SK-N-SH treated with all-trans-retinoic acid at 6 μM for 48 hours (cell line): ENCODE measurements at regions not wholly inside any gene's neighbourhood (a gene's known extent, or its start where the extent isn't known, plus 50 kb on each side); places are given as distances from the start of the nearest gene placed in this dataset.

Experiments used
- ATAC-seq: fragments of 200-7000 bp; cut with Tn5 transposase; 3 replicates; pipeline ENCODE4 v1.9.1; 2020; ENCODE audit warnings: mild to moderate bottlenecking, moderate library complexity
- ARNTL ChIP-seq: fragments of 450-650 bp; formaldehyde crosslinking; IDR thresholded peaks from 2 replicates; pipeline ENCODE4 v1.5.0; 2020; ENCODE audit warnings: low read depth, mild to moderate bottlenecking, moderate library complexity, borderline replicate concordance
- BACH2 ChIP-seq: fragments of 250-450 bp; sonication (Bioruptor Pico); IDR thresholded peaks from 2 replicates; pipeline ENCODE4 v1.9.0; 2021; ENCODE audit warnings: mild to moderate bottlenecking, borderline replicate concordance
- CSDC2 ChIP-seq: fragments of 250-450 bp; sonication (Bioruptor Pico); IDR thresholded peaks from 2 replicates; pipeline ENCODE4 v1.5.0; 2020; ENCODE audit warnings: mild to moderate bottlenecking, moderate library complexity
- ESRRG ChIP-seq: fragments of 250-450 bp; sonication (Bioruptor Pico); IDR thresholded peaks from 2 replicates; pipeline ENCODE4 v1.6.1; 2021; ENCODE audit warnings: mild to moderate bottlenecking
- PPARA ChIP-seq: fragments of 250-450 bp; sonication (Bioruptor Pico); IDR thresholded peaks from 2 replicates; pipeline ENCODE4 v1.5.0; 2020; ENCODE audit warnings: mild to moderate bottlenecking, borderline replicate concordance
- RARB ChIP-seq: fragments of 250-450 bp; sonication (Bioruptor Pico); IDR thresholded peaks from 2 replicates; pipeline ENCODE4 v1.8.0; 2021; ENCODE audit warnings: mild to moderate bottlenecking, moderate library complexity
- TCF4 ChIP-seq: fragments of 250-450 bp; sonication (Bioruptor Pico); IDR thresholded peaks from 2 replicates; pipeline ENCODE4 v1.8.0; 2021; ENCODE audit warnings: mild to moderate bottlenecking, moderate library complexity, borderline replicate concordance
- ZC3H10 ChIP-seq: fragments of 250-450 bp; sonication (Bioruptor Pico); IDR thresholded peaks from 2 replicates; pipeline ENCODE4 v1.5.1; 2021; ENCODE audit warnings: mild to moderate bottlenecking, moderate library complexity
- ZFP3 ChIP-seq: fragments of 250-450 bp; sonication (Bioruptor Pico); IDR thresholded peaks from 2 replicates; pipeline ENCODE4 v1.5.0; 2020; ENCODE audit warnings: mild to moderate bottlenecking, moderate library complexity
- ZFP30 ChIP-seq: fragments of 450-650 bp; formaldehyde crosslinking; IDR thresholded peaks from 2 replicates; pipeline ENCODE4 v1.5.0; 2022; ENCODE audit warnings: mild to moderate bottlenecking, moderate library complexity
- ZNF565 ChIP-seq: fragments of 450-650 bp; formaldehyde crosslinking; conservative IDR thresholded peaks from 2 replicates; pipeline ENCODE4 v1.5.0; 2020; ENCODE audit warnings: low read depth, mild to moderate bottlenecking, moderate library complexity
- ZNF8 ChIP-seq: fragments of 450-650 bp; formaldehyde crosslinking; IDR thresholded peaks from 2 replicates; pipeline ENCODE4 v1.5.0; 2020; ENCODE audit warnings: mild to moderate bottlenecking, moderate library complexity
- TF ChIP-seq, protein P1 (sequence below): fragments of 250-450 bp; sonication (Bioruptor Pico); IDR thresholded peaks from 2 replicates; pipeline ENCODE4 v1.5.0; 2020; ENCODE audit warnings: mild to moderate bottlenecking, moderate library complexity
- TF ChIP-seq, protein P2 (sequence below): fragments of 250-450 bp; sonication (Bioruptor Pico); IDR thresholded peaks from 2 replicates; pipeline ENCODE4 v1.8.0; 2020; ENCODE audit warnings: mild to moderate bottlenecking, moderate library complexity, borderline replicate concordance
- TF ChIP-seq, protein P3 (sequence below): fragments of 250-450 bp; sonication (Bioruptor Pico); IDR thresholded peaks from 2 replicates; pipeline ENCODE4 v1.5.1; 2021; ENCODE audit warnings: mild to moderate bottlenecking, moderate library complexity
- TF ChIP-seq, protein P4 (sequence below): fragments of 250-450 bp; sonication (Bioruptor Pico); IDR thresholded peaks from 2 replicates; pipeline ENCODE4 v1.8.0; 2021; ENCODE audit warnings: low read depth, mild to moderate bottlenecking, moderate library complexity, borderline replicate concordance

DNA sequence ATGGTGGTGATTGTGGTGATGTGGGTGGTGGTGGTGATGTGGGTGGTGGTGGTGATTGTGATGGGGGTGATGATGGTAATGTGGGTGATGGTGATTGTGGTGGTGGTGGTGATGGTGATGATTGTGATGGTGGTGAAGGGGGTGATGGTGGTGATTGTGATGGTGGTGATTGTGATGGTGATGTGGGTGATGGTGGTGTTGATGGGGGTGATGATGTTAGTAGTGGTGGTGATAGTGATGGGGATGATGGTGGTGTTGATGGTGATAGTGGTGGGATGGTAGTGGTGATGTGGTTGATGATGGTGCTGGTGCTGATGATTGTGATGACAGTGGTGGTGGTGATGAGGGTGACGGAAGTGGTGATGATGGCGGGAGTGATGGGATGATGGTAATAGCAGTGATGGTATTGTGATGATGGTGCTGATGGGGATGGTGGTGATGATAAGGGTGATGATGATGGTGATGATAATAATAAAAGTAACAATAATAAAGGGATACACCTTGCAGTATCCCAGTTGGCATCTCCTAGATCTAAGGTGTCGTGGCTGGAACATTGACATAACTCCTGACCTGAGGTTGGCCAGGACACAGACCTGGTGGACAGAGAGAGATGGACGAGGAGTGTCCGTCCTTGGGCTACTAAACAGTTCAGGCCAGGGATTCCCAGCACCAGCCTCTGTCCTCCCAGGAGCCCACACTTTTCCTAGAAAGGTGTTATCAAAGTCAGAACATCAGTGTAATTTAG, 344.5 kb downstream of the SEC14L1 start:
- ATAC-seq, result no peak
- TF ChIP-seq ESRRG (CRISPR knock-in tag) (no peak), TCF4 (CRISPR knock-in tag) (no peak), ZNF8 (CRISPR knock-in tag) (no peak), ZNF565 (no peak), ZFP3 (CRISPR knock-in tag) (no peak)
- TF ChIP-seq, protein P1, sequence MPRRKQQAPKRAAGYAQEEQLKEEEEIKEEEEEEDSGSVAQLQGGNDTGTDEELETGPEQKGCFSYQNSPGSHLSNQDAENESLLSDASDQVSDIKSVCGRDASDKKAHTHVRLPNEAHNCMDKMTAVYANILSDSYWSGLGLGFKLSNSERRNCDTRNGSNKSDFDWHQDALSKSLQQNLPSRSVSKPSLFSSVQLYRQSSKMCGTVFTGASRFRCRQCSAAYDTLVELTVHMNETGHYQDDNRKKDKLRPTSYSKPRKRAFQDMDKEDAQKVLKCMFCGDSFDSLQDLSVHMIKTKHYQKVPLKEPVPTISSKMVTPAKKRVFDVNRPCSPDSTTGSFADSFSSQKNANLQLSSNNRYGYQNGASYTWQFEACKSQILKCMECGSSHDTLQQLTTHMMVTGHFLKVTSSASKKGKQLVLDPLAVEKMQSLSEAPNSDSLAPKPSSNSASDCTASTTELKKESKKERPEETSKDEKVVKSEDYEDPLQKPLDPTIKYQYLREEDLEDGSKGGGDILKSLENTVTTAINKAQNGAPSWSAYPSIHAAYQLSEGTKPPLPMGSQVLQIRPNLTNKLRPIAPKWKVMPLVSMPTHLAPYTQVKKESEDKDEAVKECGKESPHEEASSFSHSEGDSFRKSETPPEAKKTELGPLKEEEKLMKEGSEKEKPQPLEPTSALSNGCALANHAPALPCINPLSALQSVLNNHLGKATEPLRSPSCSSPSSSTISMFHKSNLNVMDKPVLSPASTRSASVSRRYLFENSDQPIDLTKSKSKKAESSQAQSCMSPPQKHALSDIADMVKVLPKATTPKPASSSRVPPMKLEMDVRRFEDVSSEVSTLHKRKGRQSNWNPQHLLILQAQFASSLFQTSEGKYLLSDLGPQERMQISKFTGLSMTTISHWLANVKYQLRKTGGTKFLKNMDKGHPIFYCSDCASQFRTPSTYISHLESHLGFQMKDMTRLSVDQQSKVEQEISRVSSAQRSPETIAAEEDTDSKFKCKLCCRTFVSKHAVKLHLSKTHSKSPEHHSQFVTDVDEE (CRISPR knock-in tag), result no peak

DNA sequence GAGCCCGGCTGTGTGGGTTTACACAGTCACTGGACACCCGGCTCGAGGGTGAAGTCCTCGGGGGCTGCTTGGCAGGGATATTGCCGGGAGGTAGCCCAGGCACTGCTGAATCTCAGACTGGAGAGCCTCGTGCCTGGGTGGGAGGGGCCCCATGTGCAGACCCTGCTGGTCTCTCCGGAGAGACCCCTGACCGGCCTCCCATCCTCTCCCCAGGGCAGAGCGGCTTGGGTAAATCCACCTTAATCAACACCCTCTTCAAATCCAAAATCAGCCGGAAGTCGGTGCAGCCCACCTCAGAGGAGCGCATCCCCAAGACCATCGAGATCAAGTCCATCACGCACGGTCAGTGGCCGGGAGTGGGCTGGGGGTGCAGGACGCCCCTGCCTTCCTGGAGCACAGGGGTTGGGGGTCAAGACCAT, 346.5 kb downstream of the SEC14L1 start:
- no peak for ATAC-seq
- TF ChIP-seq, protein P2, sequence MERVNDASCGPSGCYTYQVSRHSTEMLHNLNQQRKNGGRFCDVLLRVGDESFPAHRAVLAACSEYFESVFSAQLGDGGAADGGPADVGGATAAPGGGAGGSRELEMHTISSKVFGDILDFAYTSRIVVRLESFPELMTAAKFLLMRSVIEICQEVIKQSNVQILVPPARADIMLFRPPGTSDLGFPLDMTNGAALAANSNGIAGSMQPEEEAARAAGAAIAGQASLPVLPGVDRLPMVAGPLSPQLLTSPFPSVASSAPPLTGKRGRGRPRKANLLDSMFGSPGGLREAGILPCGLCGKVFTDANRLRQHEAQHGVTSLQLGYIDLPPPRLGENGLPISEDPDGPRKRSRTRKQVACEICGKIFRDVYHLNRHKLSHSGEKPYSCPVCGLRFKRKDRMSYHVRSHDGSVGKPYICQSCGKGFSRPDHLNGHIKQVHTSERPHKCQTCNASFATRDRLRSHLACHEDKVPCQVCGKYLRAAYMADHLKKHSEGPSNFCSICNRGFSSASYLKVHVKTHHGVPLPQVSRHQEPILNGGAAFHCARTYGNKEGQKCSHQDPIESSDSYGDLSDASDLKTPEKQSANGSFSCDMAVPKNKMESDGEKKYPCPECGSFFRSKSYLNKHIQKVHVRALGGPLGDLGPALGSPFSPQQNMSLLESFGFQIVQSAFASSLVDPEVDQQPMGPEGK (CRISPR knock-in tag), result no peak
- TF ChIP-seq BACH2 (CRISPR knock-in tag), result no peak

DNA sequence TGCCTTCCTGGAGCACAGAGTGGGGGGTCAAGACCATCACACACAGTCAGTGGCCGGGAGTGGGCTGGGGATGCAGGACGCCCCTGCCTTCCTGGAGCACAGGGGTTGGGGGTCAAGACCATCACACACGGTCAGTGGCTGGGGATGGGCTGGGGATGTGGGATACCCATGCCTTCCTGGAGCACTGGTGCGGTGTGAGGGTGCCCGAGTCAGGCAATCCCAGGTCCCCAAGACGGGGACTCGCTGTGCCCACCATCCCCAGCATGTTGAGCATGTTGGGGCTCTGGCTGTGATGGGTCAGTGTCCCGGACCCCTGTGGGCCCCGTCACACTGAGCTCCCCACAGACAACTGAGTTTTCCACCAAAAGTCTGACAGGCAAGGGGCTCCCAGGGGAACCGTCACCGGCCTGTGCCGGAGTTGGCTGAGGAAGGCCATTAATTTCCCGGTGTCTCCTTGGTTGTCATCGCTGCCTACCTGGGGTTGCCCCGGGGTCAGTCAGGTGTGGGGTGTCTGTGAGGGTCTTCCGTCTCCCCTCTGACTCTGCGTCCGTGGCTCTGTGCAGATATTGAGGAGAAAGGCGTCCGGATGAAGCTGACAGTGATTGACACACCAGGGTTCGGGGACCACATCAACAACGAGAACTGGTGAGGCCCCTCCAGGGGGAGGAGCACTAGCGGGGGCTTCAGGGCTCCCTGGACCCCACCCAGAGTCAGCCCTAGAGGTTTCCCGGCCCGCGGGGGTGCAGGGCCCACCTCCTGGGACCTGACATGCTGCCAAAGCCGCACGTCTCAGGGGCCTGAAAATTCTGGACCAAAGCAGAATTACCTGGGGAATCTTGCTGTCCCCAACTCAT, 347.1 kb downstream of the SEC14L1 start:
- ATAC-seq, result no peak
- TF ChIP-seq, protein P3, sequence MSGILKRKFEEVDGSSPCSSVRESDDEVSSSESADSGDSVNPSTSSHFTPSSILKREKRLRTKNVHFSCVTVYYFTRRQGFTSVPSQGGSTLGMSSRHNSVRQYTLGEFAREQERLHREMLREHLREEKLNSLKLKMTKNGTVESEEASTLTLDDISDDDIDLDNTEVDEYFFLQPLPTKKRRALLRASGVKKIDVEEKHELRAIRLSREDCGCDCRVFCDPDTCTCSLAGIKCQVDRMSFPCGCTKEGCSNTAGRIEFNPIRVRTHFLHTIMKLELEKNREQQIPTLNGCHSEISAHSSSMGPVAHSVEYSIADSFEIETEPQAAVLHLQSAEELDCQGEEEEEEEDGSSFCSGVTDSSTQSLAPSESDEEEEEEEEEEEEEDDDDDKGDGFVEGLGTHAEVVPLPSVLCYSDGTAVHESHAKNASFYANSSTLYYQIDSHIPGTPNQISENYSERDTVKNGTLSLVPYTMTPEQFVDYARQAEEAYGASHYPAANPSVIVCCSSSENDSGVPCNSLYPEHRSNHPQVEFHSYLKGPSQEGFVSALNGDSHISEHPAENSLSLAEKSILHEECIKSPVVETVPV (CRISPR knock-in tag), result no peak
- TF ChIP-seq, protein P2 (CRISPR knock-in tag), result no peak
- TF ChIP-seq PPARA (CRISPR knock-in tag) (no peak), ZFP30 (CRISPR knock-in tag) (no peak), CSDC2 (CRISPR knock-in tag) (no peak), BACH2 (CRISPR knock-in tag) (no peak), ZNF8 (CRISPR knock-in tag) (no peak), ESRRG (CRISPR knock-in tag) (no peak), ZNF565 (no peak), RARB (CRISPR knock-in tag) (no peak)
- TF ChIP-seq, protein P4, sequence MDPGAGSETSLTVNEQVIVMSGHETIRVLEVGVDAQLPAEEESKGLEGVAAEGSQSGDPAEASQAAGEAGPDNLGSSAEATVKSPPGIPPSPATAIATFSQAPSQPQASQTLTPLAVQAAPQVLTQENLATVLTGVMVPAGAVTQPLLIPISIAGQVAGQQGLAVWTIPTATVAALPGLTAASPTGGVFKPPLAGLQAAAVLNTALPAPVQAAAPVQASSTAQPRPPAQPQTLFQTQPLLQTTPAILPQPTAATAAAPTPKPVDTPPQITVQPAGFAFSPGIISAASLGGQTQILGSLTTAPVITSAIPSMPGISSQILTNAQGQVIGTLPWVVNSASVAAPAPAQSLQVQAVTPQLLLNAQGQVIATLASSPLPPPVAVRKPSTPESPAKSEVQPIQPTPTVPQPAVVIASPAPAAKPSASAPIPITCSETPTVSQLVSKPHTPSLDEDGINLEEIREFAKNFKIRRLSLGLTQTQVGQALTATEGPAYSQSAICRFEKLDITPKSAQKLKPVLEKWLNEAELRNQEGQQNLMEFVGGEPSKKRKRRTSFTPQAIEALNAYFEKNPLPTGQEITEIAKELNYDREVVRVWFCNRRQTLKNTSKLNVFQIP, result no peak

DNA sequence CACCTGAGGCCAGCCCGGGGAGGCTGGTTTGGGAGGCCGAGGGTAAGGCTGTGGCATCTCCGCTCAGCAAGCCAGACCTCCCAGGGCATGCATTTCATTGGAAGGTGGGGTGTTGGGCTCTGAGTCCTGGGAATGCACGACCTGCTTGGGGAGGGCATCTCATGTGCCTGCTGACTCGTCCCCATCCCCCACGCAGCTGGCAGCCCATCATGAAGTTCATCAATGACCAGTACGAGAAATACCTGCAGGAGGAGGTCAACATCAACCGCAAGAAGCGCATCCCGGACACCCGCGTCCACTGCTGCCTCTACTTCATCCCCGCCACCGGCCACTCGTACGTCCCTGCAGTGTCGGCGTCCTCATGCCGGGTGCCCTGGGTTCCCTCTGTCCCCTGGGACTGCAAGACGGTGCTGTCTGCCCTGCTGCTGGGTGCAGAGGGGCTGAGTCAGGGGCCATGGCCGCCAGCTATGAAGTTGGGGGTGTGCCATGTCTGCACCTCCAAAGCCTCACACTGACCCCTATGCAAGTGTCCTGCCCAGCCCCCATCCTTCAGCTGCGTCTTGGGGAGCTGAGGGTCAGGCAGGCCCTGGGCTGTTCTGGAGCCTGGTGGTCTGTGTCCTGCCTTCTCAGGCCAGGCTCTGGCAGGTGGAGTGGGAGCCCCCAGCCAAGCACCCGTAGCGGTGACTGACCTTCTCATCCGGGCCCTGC, 347.9 kb downstream of the SEC14L1 start:
- TF ChIP-seq ZC3H10 (CRISPR knock-in tag) (no peak), ARNTL (no peak)
- TF ChIP-seq, all 23 proteins: peak for 0

More for the DNA sequence above, 347.9 kb downstream of the SEC14L1 start:
- ATAC-seq, result no peak
